Thymus (tissue), 11 donors: ENCODE measurements at regions not wholly inside any gene's neighbourhood (a gene's known extent, or its start where the extent isn't known, plus 50 kb on each side); places are given as distances from the start of the nearest gene placed in this dataset.

Experiments used
- DNase-seq, 9 donors: peaks; one replicate each; pipeline ENCODE4 v3.0.0-alpha.2; 2013; ENCODE audit warnings: low spot score in 9 of 9, low read depth in 6 of 9, missing footprints in 1 of 9
- H3K27ac ChIP-seq, 2 donors: one replicate each; pipeline ENCODE4 v1.5.1; 2013; ENCODE audit warnings: control low read depth in 1 of 2, low read depth in 1 of 2, low read length in 1 of 2, mild to moderate bottlenecking in 1 of 2, moderate library complexity in 1 of 2
- H3K27me3 ChIP-seq, 2 donors: one replicate each; pipeline ENCODE4 v1.5.1; 2013; ENCODE audit warnings: low read length in 1 of 2; ENCODE audit not compliant: control insufficient read depth in 2 of 2, insufficient read depth in 1 of 2
- H3K36me3 ChIP-seq, 2 donors: one replicate each; pipeline ENCODE4 v1.5.1; 2013; ENCODE audit warnings: low read length in 1 of 2, mild to moderate bottlenecking in 1 of 2, moderate library complexity in 1 of 2; ENCODE audit not compliant: control insufficient read depth in 2 of 2, insufficient read depth in 2 of 2
- H3K4me1 ChIP-seq, 2 donors: one replicate each; pipeline ENCODE4 v1.5.1; 2013; ENCODE audit warnings: low read length in 2 of 2; ENCODE audit not compliant: control insufficient read depth in 2 of 2, insufficient read depth in 2 of 2
- H3K4me3 ChIP-seq, 2 donors: one replicate each; pipeline ENCODE4 v1.5.1; 2013; ENCODE audit warnings: low read length in 2 of 2, control low read depth in 1 of 2, mild to moderate bottlenecking in 1 of 2
- H3K9me3 ChIP-seq, 2 donors: one replicate each; pipeline ENCODE4 v1.5.1; 2013; ENCODE audit warnings: low read length in 1 of 2, mild to moderate bottlenecking in 1 of 2; ENCODE audit not compliant: control insufficient read depth in 2 of 2, insufficient read depth in 1 of 2
- WGBS: extraction: QIAGEN DNeasy Blood & Tissue Kit; methylation state at CpG from one replicate; pipeline ENCODE4 v1.1.7; 2013; 5-methylcytosine and 5-hydroxymethylcytosine counted together
- donor health status: healthy.

DNA sequence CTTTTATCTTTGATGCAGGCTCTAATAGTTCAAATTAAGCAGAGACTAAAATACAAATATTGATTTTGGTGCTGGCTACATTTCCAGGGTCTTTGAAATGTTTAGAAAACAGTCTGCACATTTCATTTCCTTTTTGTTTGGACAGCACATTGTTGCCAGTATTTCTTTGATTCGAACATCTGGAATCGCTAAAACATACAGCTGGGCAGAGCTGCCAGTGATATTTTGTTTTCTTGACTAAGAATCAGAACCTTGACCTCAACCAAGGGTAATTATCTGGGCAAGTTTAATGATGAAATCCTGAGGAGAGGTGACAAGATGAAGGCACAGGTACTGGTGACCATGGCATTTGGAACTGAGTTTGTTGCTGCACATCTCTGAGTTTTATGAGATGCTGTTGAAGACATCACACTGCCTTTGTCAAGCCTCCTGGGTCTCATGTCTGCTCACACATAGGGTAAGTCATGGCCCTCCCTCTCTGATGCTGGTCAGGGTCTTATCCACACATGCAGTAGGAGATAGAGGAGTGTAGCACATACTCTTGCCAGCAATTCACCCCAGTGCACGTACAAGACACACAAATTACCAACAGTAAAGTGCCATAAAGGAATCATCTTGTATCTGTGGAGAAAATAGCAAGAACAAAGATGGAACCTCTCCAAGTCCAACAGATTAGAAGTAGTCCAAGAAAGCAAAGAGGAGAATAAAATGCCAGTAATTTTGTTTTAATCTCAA, 391.9 kb downstream of the RND3 start:
- Histone ChIP-seq H3K27me3 (no peaks in the 10 kb centered on the region), H3K27ac (no peak overlapping the region), H3K4me3 (no peak overlapping the region), H3K9me3 (no peaks in the 10 kb centered on the region), H3K4me1 (no peaks in the 10 kb centered on the region), H3K36me3 (no peaks in the 10 kb centered on the region)
- DNase-seq = no peak
- WGBS = 90% methylated on average over 3 of the region's 3 CpGs

- H3K36me3 ChIP-seq = no peaks in the 10 kb centered on the region
- H3K4me1 ChIP-seq = no peaks in the 10 kb centered on the region
These were observed 395.6 kb downstream of the RND3 start for GRCh38 chr2:150091846-150092245.

DNA sequence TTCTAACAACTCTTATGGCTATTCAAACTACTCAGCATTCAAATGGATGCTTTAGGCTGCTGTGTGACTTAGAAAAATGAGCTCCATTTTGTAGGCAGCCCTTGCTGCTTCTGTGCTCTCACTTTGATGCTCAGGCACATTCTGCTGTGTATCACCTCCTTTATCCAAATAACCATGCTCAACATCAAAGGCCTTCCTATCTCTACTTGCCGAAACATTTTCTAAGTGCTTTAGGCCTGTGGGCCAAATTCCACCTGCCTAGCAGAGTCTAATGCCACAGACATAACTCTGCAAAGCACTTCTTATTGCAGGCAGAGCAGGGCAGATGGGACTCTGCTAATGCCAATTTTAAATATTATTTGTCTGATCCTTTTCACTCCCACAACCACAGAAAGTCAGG, 397.4 kb downstream of the RND3 start:
- Histone ChIP-seq H3K27me3 (no peaks in the 10 kb centered on the region), H3K4me1 (no peaks in the 10 kb centered on the region), H3K4me3 (no peak overlapping the region), H3K36me3 (no peaks in the 10 kb centered on the region), H3K27ac (no peak overlapping the region), H3K9me3 (no peaks in the 10 kb centered on the region)
- DNase-seq = no peak
- 95% methylated on average over 1 of the region's 1 CpG for WGBS

More at GRCh38 chr2:150091846-150092245, 395.6 kb downstream of the RND3 start:
- no peak for DNase-seq
- H3K27ac ChIP-seq = no peak overlapping the region
- no peaks in the 10 kb centered on the region for H3K27me3 ChIP-seq
- H3K4me3 ChIP-seq = no peak overlapping the region
- 93% methylated on average over 4 of the region's 4 CpGs for WGBS
- H3K9me3 ChIP-seq = no peaks in the 10 kb centered on the region

GRCh38 chr2:150088538-150088937, 398.9 kb downstream of the RND3 start:
- Histone ChIP-seq H3K4me3 (no peak overlapping the region), H3K27me3 (no peaks in the 10 kb centered on the region), H3K36me3 (no peaks in the 10 kb centered on the region), H3K27ac (no peak overlapping the region), H3K4me1 (no peaks in the 10 kb centered on the region), H3K9me3 (peaks cover 0 to 4% of the 10 kb centered on the region in 2 donors)
- DNase-seq = no peak
- 95% methylated on average over 3 of the region's 3 CpGs for whole genome bisulfite sequencing

- Histone ChIP-seq H3K27me3 (no peaks in the 10 kb centered on the region), H3K36me3 (no peaks in the 10 kb centered on the region), H3K4me1 (no peaks in the 10 kb centered on the region), H3K9me3 (peaks cover 0 to 6% of the 10 kb centered on the region in 2 donors), H3K27ac (no peak overlapping the region), H3K4me3 (no peak overlapping the region)
- DNase-seq = no peak
- WGBS = 95% methylated on average over 2 of the region's 2 CpGs
These were observed 402.0 kb downstream of the RND3 start for GRCh38 chr2:150085478-150085877.

DNA sequence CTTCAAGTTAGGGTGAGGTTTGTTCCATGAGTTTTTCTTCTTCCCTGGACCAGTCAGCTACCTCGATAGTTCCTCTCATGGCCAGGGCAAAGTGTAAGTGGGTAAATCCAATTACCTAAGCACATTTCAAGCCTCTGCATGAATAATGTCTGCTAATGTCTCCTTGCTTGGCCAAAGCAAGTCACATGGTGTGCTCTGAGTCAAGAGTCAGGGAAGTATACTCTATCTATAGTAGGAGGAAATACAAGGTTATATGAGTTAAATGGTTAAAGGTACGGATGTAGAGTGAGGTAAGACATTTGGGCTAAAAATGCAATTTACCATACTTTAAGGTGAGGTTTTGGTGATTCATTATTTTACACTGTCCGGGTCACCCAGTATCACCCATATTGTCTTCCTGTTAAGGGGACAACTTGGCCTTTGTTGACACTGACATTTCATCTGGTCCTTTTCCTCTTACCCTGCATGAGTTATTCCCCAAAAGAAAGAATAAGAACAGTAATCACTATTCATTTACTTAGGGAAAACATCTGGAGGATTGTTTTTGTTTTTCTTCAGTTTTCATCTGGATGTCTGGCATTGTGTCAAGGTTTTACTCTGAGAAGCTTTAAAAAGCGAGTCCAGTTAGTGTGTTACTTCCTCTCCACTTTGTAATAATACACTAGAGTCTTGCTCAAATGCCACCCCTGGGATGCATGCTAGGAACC, 405.5 kb downstream of the RND3 start:
- H3K27ac ChIP-seq = no peak overlapping the region
- peaks cover 0 to 6% of the 10 kb centered on the region in 2 donors for H3K9me3 ChIP-seq
- H3K27me3 ChIP-seq = no peaks in the 10 kb centered on the region
- H3K4me3 ChIP-seq = no peak overlapping the region
- DNase-seq = no peak
- H3K36me3 ChIP-seq = no peaks in the 10 kb centered on the region
- H3K4me1 ChIP-seq = no peaks in the 10 kb centered on the region
- WGBS = 87% methylated on average over 4 of the region's 4 CpGs

DNA sequence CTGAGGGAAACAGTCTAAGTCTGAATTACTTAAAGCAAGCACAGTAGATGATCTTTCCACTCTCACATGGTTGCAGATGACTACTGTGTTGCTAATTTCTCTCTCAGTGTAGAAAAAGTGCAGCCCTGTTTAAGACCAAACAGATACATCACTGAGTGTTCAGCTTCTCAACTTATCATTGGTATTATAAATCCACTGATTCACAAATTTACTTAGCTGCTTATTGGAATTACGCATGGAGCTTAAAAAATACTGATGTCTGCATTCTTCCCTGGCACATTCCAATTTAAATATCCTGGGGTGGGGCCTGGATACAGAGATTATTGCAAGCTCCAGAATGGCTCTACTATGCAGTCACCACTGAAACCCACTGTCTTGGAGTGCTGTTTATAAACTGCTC, 411.2 kb downstream of the RND3 start:
- no peak overlapping the region for H3K4me3 ChIP-seq
- H3K4me1 ChIP-seq = no peaks in the 10 kb centered on the region
- WGBS = 95% methylated on average over 1 of the region's 1 CpG
- H3K9me3 ChIP-seq = no peaks in the 10 kb centered on the region
- DNase-seq = no peak
- no peaks in the 10 kb centered on the region for H3K36me3 ChIP-seq
- no peaks in the 10 kb centered on the region for H3K27me3 ChIP-seq
- no peak overlapping the region for H3K27ac ChIP-seq

DNA sequence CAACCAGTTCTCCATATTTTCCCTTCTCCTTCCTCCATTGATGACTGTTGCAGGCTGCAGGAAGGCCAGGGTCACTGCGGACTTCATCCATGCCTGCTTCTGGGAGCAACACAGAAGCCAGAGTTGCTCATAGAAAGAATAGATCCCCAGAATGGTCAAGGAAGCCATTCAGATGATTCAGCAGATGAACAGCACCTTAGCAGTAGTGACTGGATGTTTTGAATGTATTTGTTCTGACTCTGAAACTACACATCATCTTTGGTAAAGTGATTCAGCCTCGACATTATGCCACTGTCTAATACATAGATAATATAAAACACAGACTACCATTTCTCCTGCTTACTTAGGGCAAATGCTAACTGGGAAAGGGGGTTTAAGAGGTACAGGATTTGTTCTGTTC, 411.6 kb downstream of the RND3 start:
- no peak for DNase-seq
- Histone ChIP-seq H3K36me3 (no peaks in the 10 kb centered on the region), H3K27me3 (no peaks in the 10 kb centered on the region), H3K9me3 (no peaks in the 10 kb centered on the region), H3K4me1 (no peaks in the 10 kb centered on the region), H3K4me3 (no peak overlapping the region), H3K27ac (no peak overlapping the region)
- WGBS = 89% methylated on average over 2 of the region's 2 CpGs

GRCh38 chr2:150066490-150066889, 421.0 kb downstream of the RND3 start:
- H3K27ac ChIP-seq = no peak overlapping the region
- no peaks in the 10 kb centered on the region for H3K27me3 ChIP-seq
- H3K9me3 ChIP-seq = peaks cover 0 to 5% of the 10 kb centered on the region in 2 donors
- 95% methylated on average over 1 of the region's 1 CpG for WGBS
- H3K36me3 ChIP-seq = no peaks in the 10 kb centered on the region
- H3K4me1 ChIP-seq = peaks cover 0 to 3% of the 10 kb centered on the region in 2 donors
- no peak for DNase-seq
- no peak overlapping the region for H3K4me3 ChIP-seq
